Liver (tissue), 8 donors: ENCODE measurements at regions not wholly inside any gene's neighbourhood (a gene's known extent, or its start where the extent isn't known, plus 50 kb on each side); places are given as distances from the start of the nearest gene placed in this dataset.

Source experiments
- DNase-seq: peaks from one replicate; pipeline ENCODE4 v3.0.0-alpha.2; 2017; ENCODE audit warnings: low spot score
- H3K27ac ChIP-seq, 2 donors: one replicate each; pipeline ENCODE4 v1.7.0; 2013; ENCODE audit warnings: inconsistent platforms in 2 of 2, low read length in 2 of 2, control low read depth in 1 of 2, low read depth in 1 of 2, mild to moderate bottlenecking in 1 of 2
- H3K27me3 ChIP-seq, 4 donors: one replicate each; pipeline versions ENCODE4 v1.6.1 to v1.7.0; 2013; ENCODE audit warnings: low read length in 3 of 4, inconsistent platforms in 1 of 4, mild to moderate bottlenecking in 1 of 4, moderate library complexity in 1 of 4; ENCODE audit not compliant: control insufficient read depth in 4 of 4, insufficient read depth in 4 of 4
- H3K36me3 ChIP-seq, 4 donors: one replicate each; pipeline versions ENCODE4 v1.6.1 to v1.7.0; 2013; ENCODE audit warnings: low read length in 3 of 4, mild to moderate bottlenecking in 3 of 4, low read depth in 1 of 4, moderate library complexity in 1 of 4; ENCODE audit not compliant: control insufficient read depth in 4 of 4, insufficient read depth in 3 of 4
- H3K4me1 ChIP-seq, 4 donors: one replicate each; pipeline versions ENCODE4 v1.6.1 to v1.7.0; 2013; ENCODE audit warnings: low read length in 3 of 4, mild to moderate bottlenecking in 3 of 4, moderate library complexity in 1 of 4; ENCODE audit not compliant: control insufficient read depth in 4 of 4, insufficient read depth in 4 of 4
- H3K4me3 ChIP-seq, 3 donors: one replicate each; pipeline versions ENCODE4 v1.6.1 to v1.7.0; 2013; ENCODE audit warnings: low read length in 3 of 3, control low read depth in 1 of 3, low read depth in 1 of 3, mild to moderate bottlenecking in 1 of 3
- H3K9ac ChIP-seq, 2 donors: one replicate each; pipeline ENCODE4 v1.7.0; 2013; ENCODE audit warnings: low read length in 2 of 2, mild to moderate bottlenecking in 2 of 2, moderate library complexity in 2 of 2, control low read depth in 1 of 2, low read depth in 1 of 2
- H3K9me3 ChIP-seq, 4 donors: one replicate each; pipeline versions ENCODE4 v1.6.1 to v1.7.0; 2013; ENCODE audit warnings: low read length in 3 of 4; ENCODE audit not compliant: control insufficient read depth in 4 of 4
- EGR1 ChIP-seq, 2 donors: IDR thresholded peaks; 2 replicates each; pipeline ENCODE4 v1.6.1; 2016 to 2018; ENCODE audit warnings: antibody characterized with exemption in 2 of 2, low read depth in 2 of 2
- FOXA1 ChIP-seq: IDR thresholded peaks from 2 replicates; pipeline ENCODE4 v1.6.1; 2016; ENCODE audit warnings: antibody characterized with exemption
- FOXA2 ChIP-seq: IDR thresholded peaks from 2 replicates; pipeline ENCODE4 v1.6.1; 2016; ENCODE audit warnings: antibody characterized with exemption
- GABPA ChIP-seq, 2 donors: IDR thresholded peaks in 1 of 2; conservative IDR thresholded peaks in 1 of 2; 2 replicates each; pipeline ENCODE4 v1.6.1; 2016; ENCODE audit warnings: antibody characterized with exemption in 2 of 2, mild to moderate bottlenecking in 1 of 2, moderate library complexity in 1 of 2
- HNF4A ChIP-seq, 2 donors: conservative IDR thresholded peaks; 2 replicates each; pipeline ENCODE4 v1.6.1; 2016; ENCODE audit warnings: antibody characterized with exemption in 2 of 2, mild to moderate bottlenecking in 2 of 2
- HNF4G ChIP-seq: IDR thresholded peaks from 2 replicates; pipeline ENCODE4 v1.6.1; 2016; ENCODE audit warnings: antibody characterized with exemption
- JUND ChIP-seq, 2 donors: IDR thresholded peaks; 2 replicates each; pipeline ENCODE4 v1.6.1; 2016; ENCODE audit warnings: antibody characterized with exemption in 2 of 2
- NR2F2 ChIP-seq: IDR thresholded peaks from 2 replicates; pipeline ENCODE4 v1.6.1; 2016; ENCODE audit warnings: antibody characterized with exemption
- RAD21 ChIP-seq, 2 donors: IDR thresholded peaks; 2 replicates each; pipeline ENCODE4 v1.6.1; 2016; ENCODE audit warnings: antibody characterized with exemption in 2 of 2, mild to moderate bottlenecking in 2 of 2
- RXRA ChIP-seq, 2 donors: IDR thresholded peaks; 2 replicates each; pipeline ENCODE4 v1.6.1; 2017 to 2018; ENCODE audit warnings: antibody characterized with exemption in 2 of 2, mild to moderate bottlenecking in 1 of 2
- SP1 ChIP-seq: IDR thresholded peaks from 2 replicates; pipeline ENCODE4 v1.6.1; 2018; ENCODE audit warnings: antibody characterized with exemption, mild to moderate bottlenecking
- TAF1 ChIP-seq: conservative IDR thresholded peaks from 2 replicates; pipeline ENCODE4 v1.6.1; 2016; ENCODE audit warnings: antibody characterized with exemption, mild to moderate bottlenecking
- YY1 ChIP-seq: IDR thresholded peaks from 2 replicates; pipeline ENCODE4 v1.6.1; 2016; ENCODE audit warnings: antibody characterized with exemption, mild to moderate bottlenecking
- WGBS: extraction: QIAGEN DNeasy Blood & Tissue Kit; methylation state at CpG from one replicate; pipeline ENCODE4 v1.1.7; 2013; 5-methylcytosine and 5-hydroxymethylcytosine counted together
- TF ChIP-seq, protein P1 (sequence below): IDR thresholded peaks from 2 replicates; pipeline ENCODE4 v1.6.1; 2016; ENCODE audit warnings: antibody characterized with exemption
- TF ChIP-seq, protein P2 (sequence below): IDR thresholded peaks from 2 replicates; pipeline ENCODE4 v1.6.1; 2016; ENCODE audit warnings: antibody characterized with exemption, mild to moderate bottlenecking
- TF ChIP-seq, protein P3 (sequence below): IDR thresholded peaks from 2 replicates; pipeline ENCODE4 v1.6.1; 2016; ENCODE audit warnings: antibody characterized with exemption
- TF ChIP-seq, protein P4 (sequence below): fragments of 150-350 bp; IDR thresholded peaks from 2 replicates; pipeline ENCODE4 v1.5.1; 2017; ENCODE audit warnings: improper control_type of control experiment, low read depth, low read length; ENCODE audit not compliant: missing input control
- donor health status: healthy.
- donor health status: healthy.
- donor health status: healthy.
- donor health status: healthy.
- donor health status: healthy.

DNA sequence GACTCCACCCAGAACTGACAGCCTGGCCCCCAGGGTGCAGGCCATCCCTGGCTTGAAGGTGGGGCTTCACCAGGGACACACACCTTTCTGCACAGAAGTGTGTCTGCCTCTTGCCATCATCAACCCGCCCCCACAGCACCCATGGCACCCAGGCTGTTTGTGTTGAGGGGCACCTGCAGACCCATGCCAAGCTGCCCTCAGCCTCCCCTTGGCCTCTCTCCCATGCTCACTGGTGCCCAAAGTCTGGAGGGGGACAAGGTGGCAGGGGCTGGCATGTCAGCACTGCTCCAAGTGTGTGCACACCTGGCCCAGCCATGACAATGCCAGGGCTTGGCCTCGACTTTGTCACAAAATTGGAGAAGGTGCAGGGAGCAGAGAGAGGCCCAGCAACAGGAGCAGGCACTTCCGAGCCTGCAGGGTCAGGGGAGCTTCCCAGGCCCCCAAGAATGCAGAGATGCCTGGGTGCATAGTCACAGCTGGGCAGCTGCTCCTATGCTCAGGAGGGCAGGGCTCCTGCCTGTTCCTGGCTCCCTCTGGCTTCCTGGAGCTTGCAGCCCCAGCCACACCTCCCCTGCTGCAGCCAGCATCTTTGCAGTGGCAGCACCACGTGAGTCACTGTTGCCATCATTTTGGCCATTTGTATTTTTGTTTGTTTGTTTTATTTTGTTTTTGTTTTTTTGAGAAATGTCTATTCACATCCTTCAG lies 280.6 kb upstream of the UBE2E3 start:
- WGBS = 89% methylated on average over 4 of the region's 4 CpGs
- no peak for DNase-seq

DNA sequence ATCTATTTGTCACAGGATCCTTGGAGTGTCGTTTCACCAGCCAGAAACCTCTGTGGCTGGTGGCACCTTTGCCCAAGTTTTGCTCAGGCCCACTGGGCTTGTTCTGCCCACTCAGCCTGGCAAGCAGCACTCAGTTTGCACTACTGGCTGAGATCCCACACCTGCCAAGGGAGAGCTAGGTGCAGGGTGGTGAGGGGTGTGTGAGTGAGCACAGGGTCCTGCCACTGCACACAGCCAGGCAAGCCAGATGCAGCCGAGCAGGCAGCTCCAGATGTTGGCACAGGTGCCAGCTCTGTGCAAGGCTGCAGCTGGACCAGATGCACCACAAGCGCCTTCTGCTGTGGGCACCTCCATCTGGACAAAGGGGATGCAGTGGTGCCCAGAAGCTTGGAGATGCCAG lies 281.7 kb upstream of the UBE2E3 start:
- Histone ChIP-seq H3K4me1 (peaks cover 0 to 2% (median 0%) of the 10 kb centered on the region in 4 donors), H3K9ac (no peak overlapping the region), H3K9me3 (peaks cover 0 to 4% (median 0%) of the 10 kb centered on the region in 4 donors), H3K4me3 (no peak overlapping the region), H3K27ac (no peak overlapping the region), H3K27me3 (no peaks in the 10 kb centered on the region), H3K36me3 (no peaks in the 10 kb centered on the region)
- no peak for TF ChIP-seq HNF4A (conservative IDR thresholded peaks at IDR 0.05)
- TF ChIP-seq FOXA2 = no peak
- no peak for TF ChIP-seq FOXA1
- TF ChIP-seq, protein P1, sequence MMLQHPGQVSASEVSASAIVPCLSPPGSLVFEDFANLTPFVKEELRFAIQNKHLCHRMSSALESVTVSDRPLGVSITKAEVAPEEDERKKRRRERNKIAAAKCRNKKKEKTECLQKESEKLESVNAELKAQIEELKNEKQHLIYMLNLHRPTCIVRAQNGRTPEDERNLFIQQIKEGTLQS = no peak
- TF ChIP-seq SP1 = no peak
- no peak for TF ChIP-seq HNF4G
- TF ChIP-seq RXRA (IDR thresholded peaks at IDR 0.05) = no peak
- TF ChIP-seq, protein P2, sequence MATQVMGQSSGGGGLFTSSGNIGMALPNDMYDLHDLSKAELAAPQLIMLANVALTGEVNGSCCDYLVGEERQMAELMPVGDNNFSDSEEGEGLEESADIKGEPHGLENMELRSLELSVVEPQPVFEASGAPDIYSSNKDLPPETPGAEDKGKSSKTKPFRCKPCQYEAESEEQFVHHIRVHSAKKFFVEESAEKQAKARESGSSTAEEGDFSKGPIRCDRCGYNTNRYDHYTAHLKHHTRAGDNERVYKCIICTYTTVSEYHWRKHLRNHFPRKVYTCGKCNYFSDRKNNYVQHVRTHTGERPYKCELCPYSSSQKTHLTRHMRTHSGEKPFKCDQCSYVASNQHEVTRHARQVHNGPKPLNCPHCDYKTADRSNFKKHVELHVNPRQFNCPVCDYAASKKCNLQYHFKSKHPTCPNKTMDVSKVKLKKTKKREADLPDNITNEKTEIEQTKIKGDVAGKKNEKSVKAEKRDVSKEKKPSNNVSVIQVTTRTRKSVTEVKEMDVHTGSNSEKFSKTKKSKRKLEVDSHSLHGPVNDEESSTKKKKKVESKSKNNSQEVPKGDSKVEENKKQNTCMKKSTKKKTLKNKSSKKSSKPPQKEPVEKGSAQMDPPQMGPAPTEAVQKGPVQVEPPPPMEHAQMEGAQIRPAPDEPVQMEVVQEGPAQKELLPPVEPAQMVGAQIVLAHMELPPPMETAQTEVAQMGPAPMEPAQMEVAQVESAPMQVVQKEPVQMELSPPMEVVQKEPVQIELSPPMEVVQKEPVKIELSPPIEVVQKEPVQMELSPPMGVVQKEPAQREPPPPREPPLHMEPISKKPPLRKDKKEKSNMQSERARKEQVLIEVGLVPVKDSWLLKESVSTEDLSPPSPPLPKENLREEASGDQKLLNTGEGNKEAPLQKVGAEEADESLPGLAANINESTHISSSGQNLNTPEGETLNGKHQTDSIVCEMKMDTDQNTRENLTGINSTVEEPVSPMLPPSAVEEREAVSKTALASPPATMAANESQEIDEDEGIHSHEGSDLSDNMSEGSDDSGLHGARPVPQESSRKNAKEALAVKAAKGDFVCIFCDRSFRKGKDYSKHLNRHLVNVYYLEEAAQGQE = no peak
- no peak for TF ChIP-seq GABPA (IDR thresholded peaks at IDR 0.05 in 1 of 2, conservative IDR thresholded peaks at IDR 0.05 in 1 of 2)
- no peak for TF ChIP-seq NR2F2
- TF ChIP-seq JUND (IDR thresholded peaks at IDR 0.05) = no peak
- WGBS = 88% methylated on average over 3 of the region's 3 CpGs
- no peak for DNase-seq

More for the DNA sequence above, 280.6 kb upstream of the UBE2E3 start:
- H3K9ac ChIP-seq = no peak overlapping the region
- H3K27me3 ChIP-seq = no peaks in the 10 kb centered on the region
- no peaks in the 10 kb centered on the region for H3K36me3 ChIP-seq
- H3K4me3 ChIP-seq = no peak overlapping the region
- no peak overlapping the region for H3K27ac ChIP-seq
- peaks cover 0 to 4% (median 0%) of the 10 kb centered on the region in 4 donors for H3K9me3 ChIP-seq
- H3K4me1 ChIP-seq = peaks cover 0 to 2% (median 0%) of the 10 kb centered on the region in 4 donors
- TF ChIP-seq, protein P3, sequence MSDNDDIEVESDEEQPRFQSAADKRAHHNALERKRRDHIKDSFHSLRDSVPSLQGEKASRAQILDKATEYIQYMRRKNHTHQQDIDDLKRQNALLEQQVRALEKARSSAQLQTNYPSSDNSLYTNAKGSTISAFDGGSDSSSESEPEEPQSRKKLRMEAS = no peak
- TF ChIP-seq SP1 (no peak), NR2F2 (no peak), TAF1 (no peak), RXRA (IDR thresholded peaks at IDR 0.05) (no peak), EGR1 (IDR thresholded peaks at IDR 0.05; ENCODE audit: low read depth in 2 of 2) (no peak), FOXA2 (no peak), YY1 (no peak), FOXA1 (no peak), JUND (IDR thresholded peaks at IDR 0.05) (no peak), GABPA (IDR thresholded peaks at IDR 0.05 in 1 of 2, conservative IDR thresholded peaks at IDR 0.05 in 1 of 2) (no peak), HNF4A (conservative IDR thresholded peaks at IDR 0.05) (no peak), RAD21 (IDR thresholded peaks at IDR 0.05) (no peak)
- TF ChIP-seq, protein P2 = no peak
- TF ChIP-seq, protein P4, sequence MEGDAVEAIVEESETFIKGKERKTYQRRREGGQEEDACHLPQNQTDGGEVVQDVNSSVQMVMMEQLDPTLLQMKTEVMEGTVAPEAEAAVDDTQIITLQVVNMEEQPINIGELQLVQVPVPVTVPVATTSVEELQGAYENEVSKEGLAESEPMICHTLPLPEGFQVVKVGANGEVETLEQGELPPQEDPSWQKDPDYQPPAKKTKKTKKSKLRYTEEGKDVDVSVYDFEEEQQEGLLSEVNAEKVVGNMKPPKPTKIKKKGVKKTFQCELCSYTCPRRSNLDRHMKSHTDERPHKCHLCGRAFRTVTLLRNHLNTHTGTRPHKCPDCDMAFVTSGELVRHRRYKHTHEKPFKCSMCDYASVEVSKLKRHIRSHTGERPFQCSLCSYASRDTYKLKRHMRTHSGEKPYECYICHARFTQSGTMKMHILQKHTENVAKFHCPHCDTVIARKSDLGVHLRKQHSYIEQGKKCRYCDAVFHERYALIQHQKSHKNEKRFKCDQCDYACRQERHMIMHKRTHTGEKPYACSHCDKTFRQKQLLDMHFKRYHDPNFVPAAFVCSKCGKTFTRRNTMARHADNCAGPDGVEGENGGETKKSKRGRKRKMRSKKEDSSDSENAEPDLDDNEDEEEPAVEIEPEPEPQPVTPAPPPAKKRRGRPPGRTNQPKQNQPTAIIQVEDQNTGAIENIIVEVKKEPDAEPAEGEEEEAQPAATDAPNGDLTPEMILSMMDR = no peak
- TF ChIP-seq, protein P1 = no peak
